ENCODE measurements at regions not wholly inside any gene's neighbourhood (a gene's known extent, or its start where the extent isn't known, plus 50 kb on each side); places are given as distances from the start of the nearest gene placed in this dataset.

- Histone ChIP-seq H3K27ac (no peak overlapping the region), H3K4me1 (ENCODE audit: low read depth, poor library complexity, severe bottlenecking) (no peaks in the 10 kb centered on the region), H4K20me1 (ENCODE audit: insufficient read depth) (no peaks in the 10 kb centered on the region), H3K27me3 (ENCODE audit: insufficient read depth, low read depth) (no peaks in the 10 kb centered on the region), H3K36me3 (ENCODE audit: insufficient read depth) (no peaks in the 10 kb centered on the region), H3K4me2 (no peak overlapping the region), H2AFZ (ENCODE audit: low read depth) (no peak overlapping the region), H3K9ac (no peak overlapping the region), H3K79me2 (ENCODE audit: insufficient read depth, low read depth) (no peaks in the 10 kb centered on the region), H3K4me3 (IDR thresholded peaks at IDR 0.05; ENCODE audit: insufficient read depth, low read depth, low read length) (no peak overlapping the region)
- TF ChIP-seq CTCF (conservative IDR thresholded peaks at IDR 0.05; ENCODE audit: low read depth, low read length) = no peak
These were observed 904.2 kb downstream of the SI start for GRCh38 chr3:164174059-164174458.

- Histone ChIP-seq H3K4me3 (IDR thresholded peaks at IDR 0.05; ENCODE audit: insufficient read depth, low read depth, low read length) (no peak overlapping the region), H3K4me1 (ENCODE audit: low read depth, poor library complexity, severe bottlenecking) (no peaks in the 10 kb centered on the region), H3K4me2 (no peak overlapping the region), H3K9ac (no peak overlapping the region), H3K27me3 (ENCODE audit: insufficient read depth, low read depth) (no peaks in the 10 kb centered on the region), H4K20me1 (ENCODE audit: insufficient read depth) (no peaks in the 10 kb centered on the region), H3K36me3 (ENCODE audit: insufficient read depth) (no peaks in the 10 kb centered on the region), H2AFZ (ENCODE audit: low read depth) (no peak overlapping the region), H3K79me2 (ENCODE audit: insufficient read depth, low read depth) (no peaks in the 10 kb centered on the region), H3K27ac (no peak overlapping the region)
- TF ChIP-seq CTCF (conservative IDR thresholded peaks at IDR 0.05; ENCODE audit: low read depth, low read length) = no peak
These were observed 922.9 kb downstream of the SI start for GRCh38 chr3:164155400-164155799.

GRCh38 chr3:164144824-164145223 is 933.5 kb downstream of the SI start:
- Histone ChIP-seq H4K20me1 (ENCODE audit: insufficient read depth) (no peaks in the 10 kb centered on the region), H3K4me1 (ENCODE audit: low read depth, poor library complexity, severe bottlenecking) (no peaks in the 10 kb centered on the region), H3K4me2 (no peak overlapping the region), H3K36me3 (ENCODE audit: insufficient read depth) (no peaks in the 10 kb centered on the region), H3K9ac (no peak overlapping the region), H3K27ac (no peak overlapping the region), H2AFZ (ENCODE audit: low read depth) (no peak overlapping the region), H3K27me3 (ENCODE audit: insufficient read depth, low read depth) (no peaks in the 10 kb centered on the region), H3K4me3 (IDR thresholded peaks at IDR 0.05; ENCODE audit: insufficient read depth, low read depth, low read length) (no peak overlapping the region), H3K79me2 (ENCODE audit: insufficient read depth, low read depth) (no peaks in the 10 kb centered on the region)
- TF ChIP-seq CTCF (conservative IDR thresholded peaks at IDR 0.05; ENCODE audit: low read depth, low read length) = no peak

DNA sequence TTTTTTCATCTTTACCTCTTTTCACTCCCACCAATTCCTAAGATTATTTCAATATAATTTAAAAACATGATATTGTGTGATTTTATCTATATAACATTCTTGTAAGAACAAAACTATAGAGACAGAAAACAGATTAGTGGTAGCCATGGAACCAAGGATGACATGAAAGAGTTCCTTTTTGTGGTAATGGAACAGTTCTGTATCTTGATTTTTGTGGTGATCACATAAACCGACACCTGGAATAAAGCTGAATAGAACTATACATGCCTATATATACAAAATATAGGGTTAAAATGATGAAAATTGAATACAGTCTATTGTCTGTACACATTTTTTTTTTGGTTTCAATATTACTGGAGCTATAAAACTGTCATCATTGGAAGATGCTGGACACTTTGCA is 945.4 kb downstream of the SI start:
- no peak overlapping the region for H2AFZ ChIP-seq (ENCODE audit: low read depth)
- H3K4me2 ChIP-seq = no peak overlapping the region
- H3K36me3 ChIP-seq (ENCODE audit: insufficient read depth) = no peaks in the 10 kb centered on the region
- H4K20me1 ChIP-seq (ENCODE audit: insufficient read depth) = no peaks in the 10 kb centered on the region
- no peak overlapping the region for H3K27ac ChIP-seq
- no peaks in the 10 kb centered on the region for H3K4me1 ChIP-seq (ENCODE audit: low read depth, poor library complexity, severe bottlenecking)
- H3K4me3 ChIP-seq (IDR thresholded peaks at IDR 0.05; ENCODE audit: insufficient read depth, low read depth, low read length) = no peak overlapping the region
- no peaks in the 10 kb centered on the region for H3K79me2 ChIP-seq (ENCODE audit: insufficient read depth, low read depth)
- no peaks in the 10 kb centered on the region for H3K27me3 ChIP-seq (ENCODE audit: insufficient read depth, low read depth)
- no peak overlapping the region for H3K9ac ChIP-seq
- no peak for TF ChIP-seq CTCF (conservative IDR thresholded peaks at IDR 0.05; ENCODE audit: low read depth, low read length)

Measured in KMS-11 (cell line).